GM23338 (cell line): ENCODE measurements at regions not wholly inside any gene's neighbourhood (a gene's known extent, or its start where the extent isn't known, plus 50 kb on each side); places are given as distances from the start of the nearest gene placed in this dataset.

Source experiments
- ATAC-seq: fragments of 200-7000 bp; cut with Tn5 transposase; 3 replicates; pipeline ENCODE4 v1.9.1; 2020
- DNase-seq: peaks from one replicate; pipeline ENCODE4 v3.0.0-alpha.2; 2015; ENCODE audit warnings: low spot score
- H2AFZ ChIP-seq: fragments of 200-600 bp; sonication (generic); 2 replicates; pipeline ENCODE4 v1.8.0; 2016; ENCODE audit warnings: antibody characterized with exemption, mild to moderate bottlenecking, moderate library complexity
- H3F3A ChIP-seq: fragments of 200-600 bp; sonication (generic); replicated peaks from 2 replicates; pipeline ENCODE4 v1.8.0; 2017; ENCODE audit warnings: antibody characterized with exemption, mixed run types, low read depth
- H3K27ac ChIP-seq: fragments of 200-600 bp; sonication (generic); 2 replicates; pipeline ENCODE4 v1.6.1; 2016; ENCODE audit warnings: low read depth
- H3K27me3 ChIP-seq: fragments of 200-600 bp; sonication (generic); 2 replicates; pipeline ENCODE4 v1.8.0; 2016; ENCODE audit warnings: mild to moderate bottlenecking, mixed run types, moderate library complexity; ENCODE audit not compliant: insufficient read depth
- H3K36me3 ChIP-seq: fragments of 200-600 bp; sonication (generic); 2 replicates; pipeline ENCODE4 v1.8.0; 2016; ENCODE audit warnings: mild to moderate bottlenecking; ENCODE audit not compliant: insufficient read depth
- H3K4me1 ChIP-seq: fragments of 200-600 bp; sonication (generic); 2 replicates; pipeline ENCODE4 v1.8.0; 2016; ENCODE audit warnings: mild to moderate bottlenecking, moderate library complexity; ENCODE audit not compliant: insufficient read depth
- H3K4me2 ChIP-seq: fragments of 200-600 bp; sonication (generic); 2 replicates; pipeline ENCODE4 v1.7.1; 2017; ENCODE audit warnings: mixed run types
- H3K4me3 ChIP-seq: fragments of 200-600 bp; sonication (generic); 2 replicates; pipeline ENCODE4 v1.6.1; 2016; ENCODE audit warnings: mixed run types
- H3K79me2 ChIP-seq: fragments of 200-600 bp; sonication (generic); replicated peaks from 2 replicates; pipeline ENCODE4 v1.8.0; 2017; ENCODE audit warnings: mild to moderate bottlenecking; ENCODE audit not compliant: insufficient read depth
- H3K9me2 ChIP-seq: fragments of 200-600 bp; sonication (generic); 2 replicates; pipeline ENCODE4 v1.8.0; 2017; ENCODE audit not compliant: insufficient read depth
- H4K20me1 ChIP-seq: fragments of 200-600 bp; sonication (generic); replicated peaks from 2 replicates; pipeline ENCODE4 v1.8.0; 2017; ENCODE audit warnings: mild to moderate bottlenecking; ENCODE audit not compliant: insufficient read depth
- H3K27ac Mint-ChIP-seq: 2 replicates; pipeline ENCODE4 v1.8.0; 2020; ENCODE audit warnings: inconsistent platforms, mild to moderate bottlenecking, moderate library complexity, mixed read lengths
- H3K27me3 Mint-ChIP-seq: 3 replicates; pipeline ENCODE4 v1.8.0; 2022; ENCODE audit warnings: low read depth, mild to moderate bottlenecking, moderate library complexity, mixed read lengths, inconsistent platforms; ENCODE audit not compliant: insufficient read depth, poor library complexity
- H3K36me3 Mint-ChIP-seq: 3 replicates; pipeline ENCODE4 v1.8.0; 2021; ENCODE audit warnings: low read depth, mild to moderate bottlenecking, inconsistent platforms, moderate library complexity, mixed read lengths
- H3K4me1 Mint-ChIP-seq: 3 replicates; pipeline ENCODE4 v1.8.0; 2020; ENCODE audit warnings: mild to moderate bottlenecking, inconsistent platforms, mixed read lengths
- H3K4me3 Mint-ChIP-seq: 3 replicates; pipeline ENCODE4 v1.8.0; 2021; ENCODE audit warnings: moderate library complexity, mild to moderate bottlenecking, inconsistent platforms, mixed read lengths
- H3K9me3 Mint-ChIP-seq: 3 replicates; pipeline ENCODE4 v1.8.0; 2020; ENCODE audit warnings: moderate library complexity, mild to moderate bottlenecking, inconsistent platforms, mixed read lengths
- CREB1 ChIP-seq: fragments of 250-450 bp; sonication (Bioruptor Pico); IDR thresholded peaks from 2 replicates; pipeline ENCODE4 v1.5.0; 2020; ENCODE audit warnings: low read depth, mild to moderate bottlenecking, moderate library complexity
- CTCF ChIP-seq, 2 experiments: fragments of 200-600 bp in 1 of 2; sonication (generic) in 1 of 2; conservative IDR thresholded peaks; 2 replicates each; pipeline versions ENCODE4 v1.5.1 to v1.6.1; 2016 to 2017; ENCODE audit warnings: antibody characterized with exemption in 2 of 2, low read depth in 2 of 2, mild to moderate bottlenecking in 2 of 2, moderate library complexity in 1 of 2
- ETS1 ChIP-seq: IDR thresholded peaks from 2 replicates; pipeline ENCODE4 v1.6.1; 2016; ENCODE audit warnings: antibody characterized with exemption
- EZH2 ChIP-seq: fragments of 200-600 bp; sonication (generic); IDR thresholded peaks from one replicate; pipeline ENCODE4 v1.8.0; 2017; ENCODE audit warnings: antibody characterized with exemption, mild to moderate bottlenecking, low read depth; ENCODE audit not compliant: unreplicated experiment
- EZH2phosphoT487 ChIP-seq: fragments of 200-600 bp; sonication (generic); IDR thresholded peaks from one replicate; pipeline ENCODE4 v1.8.1; 2018; ENCODE audit warnings: antibody characterized with exemption; ENCODE audit not compliant: unreplicated experiment
- JUNB ChIP-seq: IDR thresholded peaks from one replicate; pipeline ENCODE4 v1.6.1; 2016; ENCODE audit warnings: antibody characterized with exemption; ENCODE audit not compliant: unreplicated experiment
- NANOG ChIP-seq: IDR thresholded peaks from 2 replicates; pipeline ENCODE4 v1.6.1; 2016; ENCODE audit warnings: antibody characterized with exemption, borderline replicate concordance
- POLR2AphosphoS5 ChIP-seq: IDR thresholded peaks from 2 replicates; pipeline ENCODE4 v1.6.1; 2016; ENCODE audit warnings: antibody characterized with exemption, low read depth
- STAT1 ChIP-seq: IDR thresholded peaks from one replicate; pipeline ENCODE4 v1.6.1; 2016; ENCODE audit warnings: antibody characterized with exemption; ENCODE audit not compliant: unreplicated experiment
- ZNF114 ChIP-seq: fragments of 250-450 bp; sonication (Bioruptor Pico); IDR thresholded peaks from 2 replicates; pipeline ENCODE4 v1.5.0; 2020; ENCODE audit warnings: mild to moderate bottlenecking, moderate library complexity
- ZNF331 ChIP-seq: fragments of 250-450 bp; sonication (Bioruptor Pico); IDR thresholded peaks from 2 replicates; pipeline ENCODE4 v1.5.0; 2020; ENCODE audit warnings: low read depth, mild to moderate bottlenecking, moderate library complexity
- TF ChIP-seq, protein P1 (sequence below): IDR thresholded peaks from one replicate; pipeline ENCODE4 v1.6.1; 2018; ENCODE audit warnings: antibody characterized with exemption; ENCODE audit not compliant: unreplicated experiment
- TF ChIP-seq, protein P2 (sequence below): fragments of 250-450 bp; sonication (Bioruptor Pico); IDR thresholded peaks from 2 replicates; pipeline ENCODE4 v1.5.0; 2020; ENCODE audit warnings: mild to moderate bottlenecking, moderate library complexity

GRCh38 chr5:96146675-96147074 is 185.0 kb upstream of the ELL2 start:
- no peaks in the 10 kb centered on the region for H3K9me3 Mint-ChIP-seq
- ATAC-seq, result peak; percentile 41
- H2AFZ ChIP-seq, result peak overlapping the region; percentile 0; the same call in 1 of the 2 replicates

More at GRCh38 chr5:96146675-96147074, 185.0 kb upstream of the ELL2 start:
- peaks cover 30% of the 10 kb centered on the region for H3K4me1 ChIP-seq
- Mint-ChIP-seq H3K36me3 (no peaks in the 10 kb centered on the region), H3K4me1 (peaks cover 41% of the 10 kb centered on the region), H3K27me3 (no peaks in the 10 kb centered on the region), H3K27ac (peak overlapping the region; percentile 47; the same call in 1 of the 2 replicates), H3K4me3 (no peak overlapping the region)
- no peak for TF ChIP-seq ZNF331 (CRISPR knock-in tag)
- TF ChIP-seq STAT1, result no peak
- TF ChIP-seq CTCF (conservative IDR thresholded peaks at IDR 0.05; ENCODE audit: low read depth in 2 of 2), result no peak
- TF ChIP-seq, protein P1, sequence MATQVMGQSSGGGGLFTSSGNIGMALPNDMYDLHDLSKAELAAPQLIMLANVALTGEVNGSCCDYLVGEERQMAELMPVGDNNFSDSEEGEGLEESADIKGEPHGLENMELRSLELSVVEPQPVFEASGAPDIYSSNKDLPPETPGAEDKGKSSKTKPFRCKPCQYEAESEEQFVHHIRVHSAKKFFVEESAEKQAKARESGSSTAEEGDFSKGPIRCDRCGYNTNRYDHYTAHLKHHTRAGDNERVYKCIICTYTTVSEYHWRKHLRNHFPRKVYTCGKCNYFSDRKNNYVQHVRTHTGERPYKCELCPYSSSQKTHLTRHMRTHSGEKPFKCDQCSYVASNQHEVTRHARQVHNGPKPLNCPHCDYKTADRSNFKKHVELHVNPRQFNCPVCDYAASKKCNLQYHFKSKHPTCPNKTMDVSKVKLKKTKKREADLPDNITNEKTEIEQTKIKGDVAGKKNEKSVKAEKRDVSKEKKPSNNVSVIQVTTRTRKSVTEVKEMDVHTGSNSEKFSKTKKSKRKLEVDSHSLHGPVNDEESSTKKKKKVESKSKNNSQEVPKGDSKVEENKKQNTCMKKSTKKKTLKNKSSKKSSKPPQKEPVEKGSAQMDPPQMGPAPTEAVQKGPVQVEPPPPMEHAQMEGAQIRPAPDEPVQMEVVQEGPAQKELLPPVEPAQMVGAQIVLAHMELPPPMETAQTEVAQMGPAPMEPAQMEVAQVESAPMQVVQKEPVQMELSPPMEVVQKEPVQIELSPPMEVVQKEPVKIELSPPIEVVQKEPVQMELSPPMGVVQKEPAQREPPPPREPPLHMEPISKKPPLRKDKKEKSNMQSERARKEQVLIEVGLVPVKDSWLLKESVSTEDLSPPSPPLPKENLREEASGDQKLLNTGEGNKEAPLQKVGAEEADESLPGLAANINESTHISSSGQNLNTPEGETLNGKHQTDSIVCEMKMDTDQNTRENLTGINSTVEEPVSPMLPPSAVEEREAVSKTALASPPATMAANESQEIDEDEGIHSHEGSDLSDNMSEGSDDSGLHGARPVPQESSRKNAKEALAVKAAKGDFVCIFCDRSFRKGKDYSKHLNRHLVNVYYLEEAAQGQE, result no peak
- no peak for TF ChIP-seq JUNB
- TF ChIP-seq CREB1 (CRISPR knock-in tag), result no peak
- no peak for TF ChIP-seq ETS1
- TF ChIP-seq ZNF114 (CRISPR knock-in tag), result no peak
- TF ChIP-seq NANOG, result no peak
- no peak for TF ChIP-seq EZH2phosphoT487
- TF ChIP-seq, protein P2, sequence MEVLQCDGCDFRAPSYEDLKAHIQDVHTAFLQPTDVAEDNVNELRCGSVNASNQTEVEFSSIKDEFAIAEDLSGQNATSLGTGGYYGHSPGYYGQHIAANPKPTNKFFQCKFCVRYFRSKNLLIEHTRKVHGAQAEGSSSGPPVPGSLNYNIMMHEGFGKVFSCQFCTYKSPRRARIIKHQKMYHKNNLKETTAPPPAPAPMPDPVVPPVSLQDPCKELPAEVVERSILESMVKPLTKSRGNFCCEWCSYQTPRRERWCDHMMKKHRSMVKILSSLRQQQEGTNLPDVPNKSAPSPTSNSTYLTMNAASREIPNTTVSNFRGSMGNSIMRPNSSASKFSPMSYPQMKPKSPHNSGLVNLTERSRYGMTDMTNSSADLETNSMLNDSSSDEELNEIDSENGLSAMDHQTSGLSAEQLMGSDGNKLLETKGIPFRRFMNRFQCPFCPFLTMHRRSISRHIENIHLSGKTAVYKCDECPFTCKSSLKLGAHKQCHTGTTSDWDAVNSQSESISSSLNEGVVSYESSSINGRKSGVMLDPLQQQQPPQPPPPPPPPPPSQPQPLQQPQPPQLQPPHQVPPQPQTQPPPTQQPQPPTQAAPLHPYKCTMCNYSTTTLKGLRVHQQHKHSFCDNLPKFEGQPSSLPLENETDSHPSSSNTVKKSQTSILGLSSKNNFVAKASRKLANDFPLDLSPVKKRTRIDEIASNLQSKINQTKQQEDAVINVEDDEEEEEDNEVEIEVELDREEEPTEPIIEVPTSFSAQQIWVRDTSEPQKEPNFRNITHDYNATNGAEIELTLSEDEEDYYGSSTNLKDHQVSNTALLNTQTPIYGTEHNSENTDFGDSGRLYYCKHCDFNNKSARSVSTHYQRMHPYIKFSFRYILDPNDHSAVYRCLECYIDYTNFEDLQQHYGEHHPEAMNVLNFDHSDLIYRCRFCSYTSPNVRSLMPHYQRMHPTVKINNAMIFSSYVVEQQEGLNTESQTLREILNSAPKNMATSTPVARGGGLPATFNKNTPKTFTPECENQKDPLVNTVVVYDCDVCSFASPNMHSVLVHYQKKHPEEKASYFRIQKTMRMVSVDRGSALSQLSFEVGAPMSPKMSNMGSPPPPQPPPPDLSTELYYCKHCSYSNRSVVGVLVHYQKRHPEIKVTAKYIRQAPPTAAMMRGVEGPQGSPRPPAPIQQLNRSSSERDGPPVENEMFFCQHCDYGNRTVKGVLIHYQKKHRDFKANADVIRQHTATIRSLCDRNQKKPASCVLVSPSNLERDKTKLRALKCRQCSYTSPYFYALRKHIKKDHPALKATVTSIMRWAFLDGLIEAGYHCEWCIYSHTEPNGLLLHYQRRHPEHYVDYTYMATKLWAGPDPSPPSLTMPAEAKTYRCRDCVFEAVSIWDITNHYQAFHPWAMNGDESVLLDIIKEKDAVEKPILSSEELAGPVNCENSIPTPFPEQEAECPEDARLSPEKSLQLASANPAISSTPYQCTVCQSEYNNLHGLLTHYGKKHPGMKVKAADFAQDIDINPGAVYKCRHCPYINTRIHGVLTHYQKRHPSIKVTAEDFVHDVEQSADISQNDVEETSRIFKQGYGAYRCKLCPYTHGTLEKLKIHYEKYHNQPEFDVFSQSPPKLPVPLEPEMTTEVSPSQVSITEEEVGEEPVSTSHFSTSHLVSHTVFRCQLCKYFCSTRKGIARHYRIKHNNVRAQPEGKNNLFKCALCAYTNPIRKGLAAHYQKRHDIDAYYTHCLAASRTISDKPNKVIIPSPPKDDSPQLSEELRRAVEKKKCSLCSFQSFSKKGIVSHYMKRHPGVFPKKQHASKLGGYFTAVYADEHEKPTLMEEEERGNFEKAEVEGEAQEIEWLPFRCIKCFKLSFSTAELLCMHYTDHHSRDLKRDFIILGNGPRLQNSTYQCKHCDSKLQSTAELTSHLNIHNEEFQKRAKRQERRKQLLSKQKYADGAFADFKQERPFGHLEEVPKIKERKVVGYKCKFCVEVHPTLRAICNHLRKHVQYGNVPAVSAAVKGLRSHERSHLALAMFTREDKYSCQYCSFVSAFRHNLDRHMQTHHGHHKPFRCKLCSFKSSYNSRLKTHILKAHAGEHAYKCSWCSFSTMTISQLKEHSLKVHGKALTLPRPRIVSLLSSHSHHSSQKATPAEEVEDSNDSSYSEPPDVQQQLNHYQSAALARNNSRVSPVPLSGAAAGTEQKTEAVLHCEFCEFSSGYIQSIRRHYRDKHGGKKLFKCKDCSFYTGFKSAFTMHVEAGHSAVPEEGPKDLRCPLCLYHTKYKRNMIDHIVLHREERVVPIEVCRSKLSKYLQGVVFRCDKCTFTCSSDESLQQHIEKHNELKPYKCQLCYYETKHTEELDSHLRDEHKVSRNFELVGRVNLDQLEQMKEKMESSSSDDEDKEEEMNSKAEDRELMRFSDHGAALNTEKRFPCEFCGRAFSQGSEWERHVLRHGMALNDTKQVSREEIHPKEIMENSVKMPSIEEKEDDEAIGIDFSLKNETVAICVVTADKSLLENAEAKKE (CRISPR knock-in tag), result no peak
- TF ChIP-seq POLR2AphosphoS5, result no peak
- no peak for TF ChIP-seq EZH2
- H3K4me2 ChIP-seq, result no peak overlapping the region
- H4K20me1 ChIP-seq, result no peaks in the 10 kb centered on the region
- peak; percentile 8 for DNase-seq
- no peaks in the 10 kb centered on the region for H3K27me3 ChIP-seq
- H3K9me2 ChIP-seq, result no peaks in the 10 kb centered on the region
- H3K79me2 ChIP-seq, result no peaks in the 10 kb centered on the region
- H3K27ac ChIP-seq, result no peak overlapping the region
- H3F3A ChIP-seq, result no peaks in the 10 kb centered on the region
- H3K4me3 ChIP-seq, result no peak overlapping the region
- no peaks in the 10 kb centered on the region for H3K36me3 ChIP-seq
